GM12891 (cell line): ENCODE measurements at regions not wholly inside any gene's neighbourhood (a gene's known extent, or its start where the extent isn't known, plus 50 kb on each side); places are given as distances from the start of the nearest gene placed in this dataset.

ENCODE experiments used
- PAX5 ChIP-seq: IDR thresholded peaks from 2 replicates; pipeline ENCODE4 v1.6.1; 2011; ENCODE audit warnings: low read length, moderate library complexity, mild to moderate bottlenecking; ENCODE audit not compliant: insufficient read depth, severe bottlenecking
- POLR2A ChIP-seq: IDR thresholded peaks from 2 replicates; pipeline ENCODE4 v1.6.1; 2011; ENCODE audit warnings: low read depth, low read length, control low read depth
- POLR2AphosphoS5 ChIP-seq: IDR thresholded peaks from 2 replicates; pipeline ENCODE4 v1.6.1; 2011; ENCODE audit warnings: low read depth, low read length, control low read depth
- POU2F2 ChIP-seq: IDR thresholded peaks from 2 replicates; pipeline ENCODE4 v1.6.1; 2011; ENCODE audit warnings: low read depth, mild to moderate bottlenecking, control low read depth, low read length, moderate library complexity
- SPI1 ChIP-seq: IDR thresholded peaks from 2 replicates; pipeline ENCODE4 v1.6.1; 2011; ENCODE audit warnings: low read depth, low read length, control low read depth
- TAF1 ChIP-seq: IDR thresholded peaks from 2 replicates; pipeline ENCODE4 v1.6.1; 2011; ENCODE audit warnings: low read depth, low read length, control low read depth

- TF ChIP-seq POLR2A (no peak), TAF1 (no peak), PAX5 (no peak), POLR2AphosphoS5 (no peak), POU2F2 (no peak), SPI1 (no peak)
Measured at GRCh38 chr5:28549588-28549987, 1511.2 kb upstream of the CDH9 start.
